ENCODE measurements at regions not wholly inside any gene's neighbourhood (a gene's known extent, or its start where the extent isn't known, plus 50 kb on each side); places are given as distances from the start of the nearest gene placed in this dataset.

DNA sequence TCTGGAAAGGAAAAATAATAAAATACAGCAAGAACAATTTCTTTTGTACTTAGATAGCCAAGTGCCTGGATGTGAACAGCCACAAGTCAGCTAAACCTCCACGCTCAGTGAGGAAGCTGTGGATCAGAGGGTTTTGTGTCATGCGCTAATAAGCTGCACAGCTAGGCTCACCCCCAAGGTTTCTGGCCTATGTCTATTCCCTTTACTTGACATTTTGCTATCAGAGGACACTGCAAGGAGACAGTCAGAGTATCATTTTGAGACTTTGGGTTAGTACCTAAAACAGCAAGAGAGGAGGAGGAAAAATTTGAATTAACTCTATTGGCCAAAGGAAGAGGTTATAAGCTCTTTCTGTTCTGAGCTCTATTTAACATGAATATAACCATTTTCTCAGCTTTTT lies 139.3 kb downstream of the KCNJ2 start:
- DNase-seq (ENCODE audit: low spot score in 2 of 2), result no peak
- intact Hi-C loops (cut with DNase I; ENCODE audit: low total_unique reads), result no loop called here
- WGBS, 2 donors, result 90 to 98% methylated on average over 2 of the region's 2 CpGs
- no peak overlapping the region for H3K4me3 ChIP-seq (ENCODE audit: low read depth, poor library complexity, severe bottlenecking)
- TF ChIP-seq, protein P1, sequence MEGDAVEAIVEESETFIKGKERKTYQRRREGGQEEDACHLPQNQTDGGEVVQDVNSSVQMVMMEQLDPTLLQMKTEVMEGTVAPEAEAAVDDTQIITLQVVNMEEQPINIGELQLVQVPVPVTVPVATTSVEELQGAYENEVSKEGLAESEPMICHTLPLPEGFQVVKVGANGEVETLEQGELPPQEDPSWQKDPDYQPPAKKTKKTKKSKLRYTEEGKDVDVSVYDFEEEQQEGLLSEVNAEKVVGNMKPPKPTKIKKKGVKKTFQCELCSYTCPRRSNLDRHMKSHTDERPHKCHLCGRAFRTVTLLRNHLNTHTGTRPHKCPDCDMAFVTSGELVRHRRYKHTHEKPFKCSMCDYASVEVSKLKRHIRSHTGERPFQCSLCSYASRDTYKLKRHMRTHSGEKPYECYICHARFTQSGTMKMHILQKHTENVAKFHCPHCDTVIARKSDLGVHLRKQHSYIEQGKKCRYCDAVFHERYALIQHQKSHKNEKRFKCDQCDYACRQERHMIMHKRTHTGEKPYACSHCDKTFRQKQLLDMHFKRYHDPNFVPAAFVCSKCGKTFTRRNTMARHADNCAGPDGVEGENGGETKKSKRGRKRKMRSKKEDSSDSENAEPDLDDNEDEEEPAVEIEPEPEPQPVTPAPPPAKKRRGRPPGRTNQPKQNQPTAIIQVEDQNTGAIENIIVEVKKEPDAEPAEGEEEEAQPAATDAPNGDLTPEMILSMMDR (IDR thresholded peaks at IDR 0.05), result no peak
- no peak for TF ChIP-seq POLR2A (IDR thresholded peaks at IDR 0.05)

- WGBS, 2 donors, result 64 to 72% methylated on average over 4 of the region's 4 CpGs
- H3K4me3 ChIP-seq (ENCODE audit: low read depth, poor library complexity, severe bottlenecking), result no peak overlapping the region
- intact Hi-C loops (cut with DNase I; ENCODE audit: low total_unique reads), result no loop called here
- TF ChIP-seq, protein P1 (IDR thresholded peaks at IDR 0.05), result no peak
- no peak for TF ChIP-seq POLR2A (IDR thresholded peaks at IDR 0.05)
- DNase-seq (ENCODE audit: low spot score in 2 of 2), result no peak
Observed at GRCh38 chr17:70310221-70310672, 140.9 kb downstream of the KCNJ2 start.

- TF ChIP-seq, protein P1 (IDR thresholded peaks at IDR 0.05), result no peak
- no peak for TF ChIP-seq POLR2A (IDR thresholded peaks at IDR 0.05)
- DNase-seq (ENCODE audit: low spot score in 2 of 2), result no peak
- no peak overlapping the region for H3K4me3 ChIP-seq (ENCODE audit: low read depth, poor library complexity, severe bottlenecking)
- intact Hi-C loops (cut with DNase I; ENCODE audit: low total_unique reads), result no loop called here
- WGBS, 2 donors, result 57 to 61% methylated on average over 11 of the region's 11 CpGs
Observed at GRCh38 chr17:70313086-70313852, 143.9 kb downstream of the KCNJ2 start.

- 90 to 93% methylated on average over 2 of the region's 2 CpGs for WGBS, 2 donors
- H3K4me3 ChIP-seq (ENCODE audit: low read depth, poor library complexity, severe bottlenecking), result no peak overlapping the region
Observed at GRCh38 chr17:70314096-70314495, 144.8 kb downstream of the KCNJ2 start.

GRCh38 chr17:70314506-70314905 lies 145.2 kb downstream of the KCNJ2 start:
- WGBS, 2 donors, result 73 to 79% methylated on average over 6 of the region's 6 CpGs
- intact Hi-C loops (cut with DNase I; ENCODE audit: low total_unique reads), result no loop called here
- no peak for DNase-seq (ENCODE audit: low spot score in 2 of 2)
- H3K4me3 ChIP-seq (ENCODE audit: low read depth, poor library complexity, severe bottlenecking), result no peak overlapping the region
- no peak for TF ChIP-seq POLR2A (IDR thresholded peaks at IDR 0.05)
- TF ChIP-seq, protein P1 (IDR thresholded peaks at IDR 0.05), result no peak

More at GRCh38 chr17:70314096-70314495, 144.8 kb downstream of the KCNJ2 start:
- TF ChIP-seq, protein P1 (IDR thresholded peaks at IDR 0.05), result no peak
- no peak for TF ChIP-seq POLR2A (IDR thresholded peaks at IDR 0.05)
- no peak for DNase-seq (ENCODE audit: low spot score in 2 of 2)
- intact Hi-C loops (cut with DNase I; ENCODE audit: low total_unique reads), result no loop called here
